HG03045 (cell line): ENCODE measurements at regions not wholly inside any gene's neighbourhood (a gene's known extent, or its start where the extent isn't known, plus 50 kb on each side); places are given as distances from the start of the nearest gene placed in this dataset.
"Not testable (repeated sequence)": the region's sequence is repeated elsewhere in the genome, so short reads cannot be mapped to it uniquely, and the experiment has no call there.

Source experiments
- ATAC-seq: cut with Tn5 transposase; IDR thresholded peaks from one replicate; pipeline ENCODE4 v1.9.1; 2021; ENCODE audit warnings: mild to moderate bottlenecking, moderate library complexity; ENCODE audit not compliant: unreplicated experiment

DNA sequence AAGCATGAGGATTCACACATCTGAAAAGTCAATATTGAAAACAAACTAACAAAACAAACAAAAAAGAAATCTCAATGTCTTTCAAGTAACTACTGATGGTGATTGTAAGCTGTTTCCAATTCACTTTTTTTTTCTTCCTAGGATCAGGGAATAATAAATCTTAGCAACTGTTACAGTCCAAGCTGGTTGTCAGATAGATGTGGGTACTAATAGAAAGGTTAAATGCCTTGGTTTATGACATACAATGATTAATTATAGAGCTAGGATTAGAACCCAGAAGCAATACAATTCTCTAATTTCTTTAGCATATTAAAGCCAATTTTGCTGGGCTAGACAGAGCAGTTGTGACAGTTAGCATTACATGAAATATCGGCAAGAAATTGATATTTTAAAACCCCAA, 1301.6 kb downstream of the EPHA7 start:
- no peak for ATAC-seq

DNA sequence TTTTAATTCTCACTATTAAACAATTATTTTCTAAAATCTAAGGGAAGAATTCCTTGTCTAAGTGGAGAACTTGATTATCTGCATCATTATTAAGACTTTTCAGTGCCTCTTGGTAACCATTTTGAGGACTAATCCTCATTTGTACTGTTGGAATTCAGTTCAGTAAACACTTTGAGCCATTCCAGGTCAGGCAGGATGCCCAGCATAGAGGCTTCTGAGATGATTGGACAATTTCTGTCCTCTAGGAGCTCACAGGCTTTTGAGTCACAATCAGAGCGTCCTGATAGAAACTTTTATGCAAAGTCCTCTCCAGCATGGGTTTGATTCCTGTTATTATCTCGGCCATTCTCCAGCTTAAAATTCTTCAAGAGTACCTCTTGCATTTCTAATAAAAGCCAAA, 1304.6 kb downstream of the EPHA7 start:
- ATAC-seq = no peak

DNA sequence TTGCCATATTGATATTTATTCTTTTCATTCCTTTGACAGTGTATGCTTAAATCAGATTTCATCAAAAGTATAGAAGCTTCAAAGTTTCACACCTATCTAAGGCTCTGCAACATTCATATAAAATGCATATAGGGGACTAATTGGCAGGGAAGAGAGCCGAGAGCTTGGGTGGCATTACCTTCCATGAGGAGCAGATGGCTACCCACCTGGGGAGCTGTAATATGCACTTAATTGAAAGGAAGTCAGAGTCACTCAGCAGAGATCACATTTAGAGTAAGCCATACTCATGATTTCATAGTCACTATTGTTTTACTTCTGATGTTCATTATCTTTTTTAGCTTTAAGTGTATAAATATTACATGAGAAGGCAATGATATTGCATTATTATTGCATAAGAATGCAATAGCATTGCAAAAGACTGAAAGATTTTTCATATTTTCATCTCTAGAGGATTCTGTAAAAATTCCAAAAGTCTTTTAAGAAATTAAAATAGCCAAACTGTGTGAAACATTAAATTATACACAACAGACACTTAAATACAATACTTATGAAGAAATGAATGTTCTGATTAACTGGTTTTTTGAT, 1305.2 kb downstream of the EPHA7 start:
- no peak for ATAC-seq

GRCh38 chr6:92111386-92111785, 1308.0 kb downstream of the EPHA7 start:
- no peak for ATAC-seq

DNA sequence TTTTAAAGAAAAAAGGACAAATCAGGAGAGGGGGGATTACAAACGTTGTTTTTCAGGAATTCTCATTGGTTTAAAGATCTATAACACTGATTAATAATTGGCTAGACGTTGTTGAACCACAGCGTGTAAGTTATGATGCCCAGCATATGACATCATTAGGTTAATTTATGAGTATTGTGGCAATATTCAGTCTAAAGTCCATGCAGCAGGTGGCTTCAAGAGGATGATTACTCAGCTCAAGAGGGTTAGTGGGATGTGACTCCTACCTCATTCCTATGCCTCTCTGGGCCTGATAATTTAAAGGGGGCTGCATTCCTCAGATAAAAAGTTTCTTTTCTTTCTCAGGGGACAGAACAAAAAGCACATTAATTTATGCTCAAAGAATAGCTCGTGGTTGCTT, 1309.0 kb downstream of the EPHA7 start:
- no peak for ATAC-seq

- no peak for ATAC-seq
These were observed 1309.4 kb downstream of the EPHA7 start for GRCh38 chr6:92109956-92110355.

GRCh38 chr6:92109256-92109655, 1310.1 kb downstream of the EPHA7 start:
- ATAC-seq = no peak

GRCh38 chr6:92086750-92087149, 1332.6 kb downstream of the EPHA7 start:
- no peak for ATAC-seq

- not testable (repeated sequence) for ATAC-seq
These were observed 1335.4 kb downstream of the EPHA7 start for GRCh38 chr6:92083914-92084313.

GRCh38 chr6:92072387-92072786, 1347.0 kb downstream of the EPHA7 start:
- ATAC-seq = no peak

GRCh38 chr6:92069781-92070180, 1349.6 kb downstream of the EPHA7 start:
- ATAC-seq = no peak

GRCh38 chr6:92052513-92052912, 1366.8 kb downstream of the EPHA7 start:
- no peak for ATAC-seq

- no peak for ATAC-seq
These were observed 1369.1 kb downstream of the EPHA7 start for GRCh38 chr6:92050216-92050615.

GRCh38 chr6:92047860-92048259, 1371.5 kb downstream of the EPHA7 start:
- ATAC-seq = no peak

DNA sequence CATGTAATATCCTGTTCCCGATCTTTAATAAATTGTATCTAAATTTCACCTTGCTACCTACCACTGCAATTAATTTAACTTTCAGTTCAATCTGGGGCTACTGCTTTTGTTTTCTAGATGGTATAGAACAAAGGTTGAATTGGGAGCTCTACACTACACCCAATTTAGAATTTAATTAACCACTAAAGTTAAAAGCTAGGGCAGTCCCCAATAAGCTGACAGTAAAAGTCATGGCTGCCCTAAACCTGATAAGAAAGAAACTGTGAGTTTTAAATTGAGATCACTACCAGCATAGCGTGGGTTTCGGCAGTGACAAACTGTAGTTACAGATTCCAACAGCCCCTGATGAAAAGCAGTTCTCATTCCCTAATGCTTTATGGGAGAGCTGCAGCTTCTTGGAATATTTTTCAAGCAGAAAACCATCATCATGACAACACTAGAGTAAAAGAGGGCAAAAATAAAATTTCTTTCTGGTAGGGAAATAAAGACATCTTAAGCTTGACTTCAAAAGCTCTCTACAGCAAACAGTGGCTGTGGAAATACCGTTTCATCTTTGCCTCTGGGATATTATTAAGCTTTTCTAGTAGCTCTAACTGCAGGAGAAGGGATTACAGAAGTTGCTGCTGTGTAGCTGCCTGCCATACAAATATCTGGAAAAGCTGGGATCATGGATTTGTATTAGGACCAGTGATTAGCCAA, 1372.1 kb downstream of the EPHA7 start:
- ATAC-seq = no peak

- no peak for ATAC-seq
These were observed 1375.0 kb downstream of the EPHA7 start for GRCh38 chr6:92044312-92044711.

- ATAC-seq = no peak
These were observed 1375.6 kb downstream of the EPHA7 start for GRCh38 chr6:92043777-92044176.

GRCh38 chr6:92026878-92027277, 1392.5 kb downstream of the EPHA7 start:
- ATAC-seq = no peak

DNA sequence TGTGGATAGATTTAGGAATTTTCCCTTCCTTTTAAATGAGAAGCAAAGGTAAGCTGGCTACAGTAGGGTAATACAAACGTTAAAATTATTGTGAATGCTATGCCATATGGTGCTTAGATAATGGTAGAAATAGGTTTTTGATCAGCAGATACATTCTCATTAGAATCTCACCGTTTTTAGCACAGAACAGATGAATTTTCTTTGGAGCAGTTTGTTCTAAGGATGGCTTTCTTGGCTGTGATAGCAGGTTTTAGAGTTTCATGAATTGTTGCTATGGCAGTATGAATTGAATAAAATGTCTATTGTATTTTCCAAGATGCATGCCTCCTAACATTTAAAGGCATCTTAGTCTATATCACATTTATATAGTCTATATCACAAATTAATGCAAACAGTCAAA, 1394.5 kb downstream of the EPHA7 start:
- ATAC-seq = no peak

DNA sequence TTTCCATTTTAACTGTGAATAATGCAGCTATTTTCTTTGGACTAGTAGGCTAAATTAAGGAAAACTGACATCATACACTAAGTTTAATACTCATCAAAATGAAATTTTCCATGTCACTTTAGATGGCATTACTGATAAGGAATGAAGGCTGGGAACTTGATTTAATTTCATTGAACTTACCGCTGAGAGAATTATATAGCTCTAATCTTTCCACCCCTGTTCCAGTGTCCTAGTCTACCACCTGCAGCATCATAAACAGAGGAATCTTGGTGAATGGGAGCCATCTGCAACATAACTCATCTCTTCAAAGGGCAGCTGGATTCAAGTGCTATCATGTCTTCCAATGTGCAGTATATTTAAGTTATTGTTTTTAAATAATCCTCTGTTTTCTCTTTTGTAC, 1395.2 kb downstream of the EPHA7 start:
- no peak for ATAC-seq

- no peak for ATAC-seq
These were observed 1395.9 kb downstream of the EPHA7 start for GRCh38 chr6:92023410-92023966.

GRCh38 chr6:92011681-92012245, 1407.6 kb downstream of the EPHA7 start:
- ATAC-seq = no peak
